Fibroblast of lung (primary cell): ENCODE measurements at regions not wholly inside any gene's neighbourhood (a gene's known extent, or its start where the extent isn't known, plus 50 kb on each side); places are given as distances from the start of the nearest gene placed in this dataset.

Source experiments
- EZH2 ChIP-seq: IDR thresholded peaks from 2 replicates; pipeline ENCODE4 v1.5.1; 2012; ENCODE audit warnings: low read length, control low read depth, mild to moderate bottlenecking; ENCODE audit errors: missing control alignments
- TF ChIP-seq, protein P1 (sequence below), 2 donors: IDR thresholded peaks in 1 of 2; conservative IDR thresholded peaks in 1 of 2; 1 replicate in 1 of 2; 2 replicates in 1 of 2; pipeline ENCODE4 v1.5.1; 2011 to 2012; ENCODE audit warnings: low read length in 2 of 2, control low read depth in 1 of 2, inconsistent platforms in 1 of 2, low read depth in 1 of 2, mild to moderate bottlenecking in 1 of 2

GRCh38 chrX:87310780-87311179, 206.8 kb upstream of the KLHL4 start:
- TF ChIP-seq, protein P1, sequence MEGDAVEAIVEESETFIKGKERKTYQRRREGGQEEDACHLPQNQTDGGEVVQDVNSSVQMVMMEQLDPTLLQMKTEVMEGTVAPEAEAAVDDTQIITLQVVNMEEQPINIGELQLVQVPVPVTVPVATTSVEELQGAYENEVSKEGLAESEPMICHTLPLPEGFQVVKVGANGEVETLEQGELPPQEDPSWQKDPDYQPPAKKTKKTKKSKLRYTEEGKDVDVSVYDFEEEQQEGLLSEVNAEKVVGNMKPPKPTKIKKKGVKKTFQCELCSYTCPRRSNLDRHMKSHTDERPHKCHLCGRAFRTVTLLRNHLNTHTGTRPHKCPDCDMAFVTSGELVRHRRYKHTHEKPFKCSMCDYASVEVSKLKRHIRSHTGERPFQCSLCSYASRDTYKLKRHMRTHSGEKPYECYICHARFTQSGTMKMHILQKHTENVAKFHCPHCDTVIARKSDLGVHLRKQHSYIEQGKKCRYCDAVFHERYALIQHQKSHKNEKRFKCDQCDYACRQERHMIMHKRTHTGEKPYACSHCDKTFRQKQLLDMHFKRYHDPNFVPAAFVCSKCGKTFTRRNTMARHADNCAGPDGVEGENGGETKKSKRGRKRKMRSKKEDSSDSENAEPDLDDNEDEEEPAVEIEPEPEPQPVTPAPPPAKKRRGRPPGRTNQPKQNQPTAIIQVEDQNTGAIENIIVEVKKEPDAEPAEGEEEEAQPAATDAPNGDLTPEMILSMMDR (conservative IDR thresholded peaks at IDR 0.05 in 1 of 2, IDR thresholded peaks at IDR 0.05 in 1 of 2; ENCODE audit: low read depth in 1 of 2, low read length in 2 of 2) = no peak
- no peak for TF ChIP-seq EZH2
